Ammon's horn (tissue), 1 donor: ENCODE measurements at regions not wholly inside any gene's neighbourhood (a gene's known extent, or its start where the extent isn't known, plus 50 kb on each side); places are given as distances from the start of the nearest gene placed in this dataset.
"Not testable (repeated sequence)": the region's sequence is repeated elsewhere in the genome, so short reads cannot be mapped to it uniquely, and the experiment has no call there.

Source experiments
- DNase-seq: peaks from one replicate; pipeline ENCODE4 v3.0.0-alpha.2; 2016; ENCODE audit warnings: low spot score

DNA sequence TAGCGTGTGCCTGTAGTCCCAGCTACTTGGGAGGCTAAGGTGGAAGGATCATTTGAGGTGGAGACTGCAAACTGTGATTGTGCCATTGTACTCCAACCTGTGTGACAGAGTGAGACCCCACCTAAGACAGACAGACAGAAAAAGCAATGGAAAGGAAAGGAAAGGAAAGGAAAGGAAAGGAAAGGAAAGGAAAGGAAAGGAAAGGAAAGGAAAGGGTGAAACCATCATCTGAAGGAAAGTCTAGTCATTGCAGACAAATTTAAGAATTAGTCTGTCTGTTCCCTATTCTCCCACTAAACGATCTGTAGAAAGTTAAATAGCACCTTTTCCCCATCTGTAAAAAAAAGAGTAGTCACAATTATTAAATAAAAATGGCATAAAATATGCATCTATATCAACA lies 91.1 kb upstream of the SKAP2 start:
- no peak for DNase-seq

DNA sequence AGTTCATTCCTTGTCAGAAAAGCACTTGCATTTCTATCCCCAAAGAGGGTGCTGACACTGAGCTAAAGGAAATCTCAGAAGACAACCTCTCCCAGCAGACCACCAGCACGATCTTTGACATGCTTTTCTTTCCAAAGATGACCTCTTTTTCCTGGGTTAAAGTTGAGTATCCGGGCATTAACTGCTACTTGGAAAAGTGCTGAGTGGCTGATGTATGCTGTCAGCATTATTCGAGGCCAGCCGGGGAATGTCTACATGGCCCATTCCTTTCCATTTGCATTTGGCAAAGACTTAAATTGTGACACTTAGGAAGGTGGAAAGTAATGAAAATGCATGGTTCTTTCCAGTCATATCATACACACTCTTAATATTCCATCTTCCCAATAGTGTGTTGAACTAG lies 90.6 kb upstream of the SKAP2 start:
- no peak for DNase-seq

DNA sequence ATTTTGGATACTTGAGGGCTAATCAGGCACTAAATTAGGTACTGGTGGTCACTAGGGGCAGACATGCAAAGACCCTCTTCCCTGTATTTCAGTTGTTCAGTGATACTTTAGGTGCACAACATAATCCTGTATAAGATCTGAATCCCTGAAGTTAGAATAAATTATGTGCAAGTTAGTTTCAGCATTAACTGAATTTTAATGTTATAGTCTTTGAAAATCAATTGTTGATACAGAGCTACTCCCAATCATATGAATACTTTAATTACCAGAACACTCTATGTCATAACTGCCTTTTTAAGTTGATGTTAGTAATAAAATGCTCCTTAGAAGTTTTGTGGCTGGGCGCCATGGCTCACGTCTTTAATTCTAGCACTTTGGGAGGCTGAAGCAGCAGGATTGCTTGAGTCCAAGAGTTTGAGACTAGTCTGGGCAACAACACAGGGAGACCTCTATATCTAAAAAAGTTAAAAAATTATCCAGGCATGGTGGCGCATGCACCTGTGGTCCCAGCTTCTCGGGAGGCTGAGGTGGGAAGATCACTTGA lies 87.1 kb upstream of the SKAP2 start:
- DNase-seq = no peak

DNA sequence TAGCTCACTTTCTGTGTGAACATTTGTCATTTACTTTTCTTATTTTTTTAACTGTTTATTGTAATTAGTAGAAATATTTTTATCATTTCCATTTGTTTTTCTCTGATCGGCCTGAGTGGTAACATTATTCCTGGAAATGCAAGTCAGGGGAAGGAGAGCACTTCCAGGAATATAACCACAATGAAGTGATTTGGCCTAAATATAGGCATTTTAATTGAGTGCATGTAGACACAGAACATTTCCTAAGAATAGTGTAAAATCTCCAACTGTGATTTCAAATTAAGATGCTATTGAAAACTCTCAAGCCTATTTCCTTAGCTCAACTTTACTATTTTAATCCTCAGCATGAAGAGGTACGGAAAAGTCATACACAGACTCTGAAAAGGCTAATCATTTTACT lies 86.5 kb upstream of the SKAP2 start:
- no peak for DNase-seq

DNA sequence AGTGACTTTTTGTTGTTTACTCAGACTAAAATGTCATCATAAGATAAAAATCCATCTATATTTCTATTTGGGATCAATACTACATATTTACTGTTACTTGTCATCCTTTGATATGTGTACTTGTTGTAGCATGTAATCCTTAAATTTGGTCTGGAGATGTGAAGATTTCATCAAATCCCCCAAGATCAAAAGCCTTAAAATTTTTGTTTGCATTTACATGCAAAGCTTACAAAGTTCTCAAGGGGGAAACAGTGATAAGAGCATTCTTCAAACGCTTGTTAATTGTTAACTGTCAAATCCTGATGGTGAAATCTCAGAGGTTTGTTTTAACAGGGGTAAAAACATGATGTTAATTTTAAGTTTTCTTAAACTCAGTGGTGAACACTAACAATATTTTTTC lies 84.9 kb upstream of the SKAP2 start:
- no peak for DNase-seq

DNA sequence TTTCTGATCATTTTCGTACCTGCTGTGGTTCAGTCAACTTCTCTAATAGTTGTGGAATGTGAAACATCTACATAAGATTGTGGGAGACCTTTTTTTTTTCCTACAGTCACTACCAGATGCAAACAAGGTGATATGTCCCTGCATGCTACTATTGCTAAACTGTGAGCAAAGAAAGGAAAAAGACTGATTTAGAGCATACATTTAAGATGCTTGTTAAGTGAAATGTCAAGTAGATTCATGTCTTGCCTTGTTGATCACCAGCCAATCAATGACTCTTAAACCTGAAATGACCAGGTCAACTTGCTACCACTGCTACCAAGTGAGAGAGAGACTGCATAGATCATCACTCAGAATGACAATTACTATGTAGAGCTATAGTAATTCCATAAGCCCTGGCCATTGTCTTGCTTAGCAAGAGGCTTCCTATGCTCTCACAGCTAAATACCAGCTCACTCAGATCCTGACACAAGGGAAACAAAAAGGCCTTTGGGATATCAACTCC lies 84.3 kb upstream of the SKAP2 start:
- DNase-seq = no peak

DNA sequence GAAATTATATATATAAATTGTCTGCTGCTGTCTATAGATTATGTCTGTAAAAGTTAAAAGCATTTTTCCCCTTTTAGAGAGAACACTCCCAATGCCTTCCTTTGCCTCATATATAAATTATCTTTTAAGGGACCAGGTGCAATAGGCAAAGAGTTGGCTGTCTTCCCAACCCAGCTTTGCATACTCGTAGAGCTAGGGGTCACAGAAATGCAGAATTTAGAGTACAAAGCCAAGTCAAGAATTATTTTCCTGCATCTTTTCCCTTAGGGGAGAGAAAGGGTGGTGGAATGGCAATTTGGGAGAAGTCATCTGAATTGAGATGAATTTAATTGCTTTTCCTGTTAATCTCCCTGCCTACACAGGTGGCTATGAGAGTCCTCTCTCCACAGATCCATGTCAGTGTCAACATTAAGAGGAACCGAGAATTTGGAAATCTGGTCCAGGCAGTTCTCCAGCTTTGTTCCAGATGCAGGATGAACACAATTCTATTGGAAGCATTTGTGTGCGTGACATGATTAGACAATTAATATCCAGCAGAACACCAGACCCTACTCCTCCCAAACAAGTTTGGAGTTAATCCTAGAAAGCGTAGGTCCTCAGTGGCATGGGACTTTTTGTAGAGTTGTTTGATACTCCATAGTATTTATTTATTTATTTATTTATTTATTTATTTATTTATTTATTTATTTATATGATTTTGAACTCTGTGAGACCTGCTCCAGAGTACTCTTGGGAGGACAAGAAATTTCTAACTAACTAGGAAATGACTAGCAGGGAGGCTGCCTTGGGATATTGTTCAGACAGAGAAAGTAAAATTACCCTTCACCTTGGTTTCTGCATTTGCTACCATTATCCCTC lies 80.3 kb upstream of the SKAP2 start:
- no peak for DNase-seq

DNA sequence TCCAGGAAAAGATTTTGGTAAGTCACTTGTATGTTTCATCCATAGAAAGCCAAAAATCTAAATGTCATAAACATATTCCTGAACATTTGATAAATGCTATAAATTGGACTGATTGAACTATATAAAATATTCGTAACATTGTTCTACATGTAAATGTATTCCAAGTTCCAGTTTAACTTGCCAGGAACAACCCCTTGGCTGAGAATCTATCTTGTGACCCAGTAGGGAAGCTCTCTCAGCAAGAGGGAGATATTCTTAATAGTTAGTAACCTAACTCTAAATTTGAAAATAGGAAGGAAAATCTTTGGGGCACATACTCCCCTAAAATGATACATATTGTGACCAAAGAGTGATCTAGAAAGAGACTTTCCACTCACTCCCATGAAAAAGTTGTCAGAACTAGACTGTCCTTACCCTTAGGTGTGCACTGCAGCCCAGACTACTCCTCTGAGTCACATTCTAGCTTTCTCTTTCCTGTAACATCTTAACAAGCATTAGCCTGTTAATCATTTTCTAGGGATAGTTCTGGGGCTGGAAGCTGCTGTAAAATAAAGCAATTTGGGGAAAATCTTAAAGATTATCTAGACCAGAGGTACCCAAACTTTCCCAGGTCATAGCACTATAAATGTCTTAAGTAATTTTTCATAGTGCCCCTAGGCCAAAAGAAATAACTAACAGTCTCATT lies 73.7 kb upstream of the SKAP2 start:
- DNase-seq = no peak

DNA sequence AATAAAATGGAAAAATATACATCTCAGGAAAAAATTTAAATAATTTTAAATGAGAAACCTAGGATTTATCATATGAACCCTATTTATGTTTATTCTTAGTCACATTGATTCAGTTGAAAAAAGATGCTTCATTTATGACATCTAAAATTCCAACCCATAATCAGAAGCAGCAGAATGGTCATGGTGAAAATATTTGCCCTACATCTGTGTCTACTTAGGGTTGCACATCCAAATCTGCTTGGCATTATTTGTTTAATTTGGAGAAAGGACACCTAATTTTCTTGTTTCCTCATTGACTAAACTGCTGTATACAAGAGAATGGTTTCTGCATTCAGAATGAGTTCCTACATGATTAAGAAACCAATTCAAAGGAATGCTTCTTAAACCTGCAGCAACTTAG lies 72.9 kb upstream of the SKAP2 start:
- DNase-seq = no peak

DNA sequence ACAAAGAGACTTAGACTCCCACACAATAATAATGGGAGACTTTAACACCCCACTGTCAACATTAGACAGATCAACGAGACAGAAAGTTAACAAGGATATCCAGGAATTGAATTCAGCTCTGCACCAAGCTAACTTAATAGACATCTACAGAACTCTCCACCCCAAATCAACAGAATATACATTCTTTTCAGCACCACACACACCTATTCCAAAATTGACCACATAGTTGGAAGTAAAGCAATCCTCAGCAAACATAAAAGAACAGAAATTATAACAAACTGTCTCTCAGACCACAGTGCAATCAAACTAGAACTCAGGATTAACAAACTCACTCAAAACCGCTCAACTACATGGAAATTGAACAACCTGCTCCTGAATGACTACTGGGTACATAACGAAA lies 68.2 kb upstream of the SKAP2 start:
- not testable (repeated sequence) for DNase-seq

DNA sequence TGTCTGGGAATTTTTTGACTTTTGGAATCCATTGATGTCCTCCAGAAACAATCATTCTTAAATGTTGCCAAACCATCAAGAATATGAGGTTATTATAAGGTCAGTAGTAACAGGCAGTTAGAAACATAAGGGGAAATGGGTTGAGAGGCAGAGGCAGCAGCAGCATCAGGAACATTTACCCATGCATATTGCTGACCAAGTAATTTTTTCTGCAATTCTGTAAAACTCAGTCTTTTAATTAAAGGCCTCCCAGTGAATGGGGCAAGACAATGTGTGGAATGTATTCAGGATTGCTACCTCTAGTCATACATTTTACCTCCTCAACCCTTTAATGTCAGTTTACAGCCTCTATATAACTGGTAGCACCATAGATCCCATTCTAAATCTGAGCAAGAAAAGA lies 66.5 kb upstream of the SKAP2 start:
- no peak for DNase-seq

DNA sequence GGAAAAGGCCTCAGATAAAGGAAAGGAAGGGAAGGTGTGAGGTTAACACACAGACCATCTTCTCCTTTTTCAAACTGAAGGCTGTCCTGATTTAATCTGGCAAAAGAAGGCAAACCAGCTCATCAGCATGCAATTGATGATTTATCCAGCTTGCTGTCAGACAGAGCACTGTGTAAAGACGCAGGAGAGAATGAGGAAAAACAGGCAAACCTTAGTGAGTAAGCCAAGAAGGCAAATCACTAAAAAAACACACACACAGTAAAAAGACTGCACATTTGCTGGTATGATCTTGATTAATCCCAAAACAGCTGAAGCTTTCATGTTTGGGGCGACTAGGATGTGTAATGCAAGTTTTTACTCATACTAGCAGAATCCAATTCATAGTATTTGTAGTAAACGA lies 65.8 kb upstream of the SKAP2 start:
- DNase-seq = peak; percentile 12

DNA sequence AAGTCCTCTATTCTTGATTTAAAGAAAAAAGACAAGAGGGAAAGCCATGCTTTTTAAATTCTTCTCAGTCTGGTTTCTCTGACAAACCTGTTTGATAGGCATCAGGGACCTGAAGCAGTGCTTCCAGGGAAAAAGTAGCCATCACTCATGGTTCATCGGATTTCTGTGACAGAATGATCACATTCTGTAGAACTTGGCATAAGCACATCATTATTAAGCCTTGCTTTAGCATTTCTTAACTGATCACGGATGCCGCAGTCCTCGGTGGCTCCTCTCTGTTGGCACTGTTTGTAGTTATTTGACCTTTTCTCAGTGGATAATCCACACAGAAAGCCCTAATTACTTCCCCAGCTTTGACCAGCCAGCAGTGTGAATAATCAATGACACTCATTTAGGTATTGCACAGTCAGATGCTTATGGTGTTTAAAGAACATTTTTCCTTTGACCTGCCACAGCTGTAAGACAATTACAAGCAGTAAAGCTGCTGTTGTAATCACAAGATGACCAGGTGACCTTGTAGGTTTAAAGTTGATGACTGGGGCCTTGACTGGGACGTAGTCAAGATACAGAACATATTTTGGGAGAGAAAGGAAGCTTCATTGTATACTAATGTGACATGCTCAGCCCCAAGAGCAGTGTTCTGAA lies 64.4 kb upstream of the SKAP2 start:
- no peak for DNase-seq

DNA sequence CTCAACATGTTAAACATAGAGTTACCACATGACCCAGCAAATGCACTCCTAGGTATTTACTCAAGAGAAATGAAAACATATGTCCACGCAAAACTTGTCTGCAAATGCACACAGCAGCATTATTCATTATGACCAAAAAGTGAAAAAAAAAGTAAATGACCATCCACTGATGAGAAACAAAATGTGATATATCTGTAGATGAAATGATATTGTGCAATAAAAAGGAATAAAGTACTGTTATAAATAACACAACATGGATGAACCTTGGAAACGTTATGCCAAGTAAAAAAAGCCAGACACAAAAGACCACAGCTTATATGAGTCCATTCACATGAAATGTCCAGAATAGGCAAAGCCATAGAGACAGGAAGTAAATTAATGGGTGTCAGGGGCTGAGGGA lies 61.4 kb upstream of the SKAP2 start:
- DNase-seq = no peak

DNA sequence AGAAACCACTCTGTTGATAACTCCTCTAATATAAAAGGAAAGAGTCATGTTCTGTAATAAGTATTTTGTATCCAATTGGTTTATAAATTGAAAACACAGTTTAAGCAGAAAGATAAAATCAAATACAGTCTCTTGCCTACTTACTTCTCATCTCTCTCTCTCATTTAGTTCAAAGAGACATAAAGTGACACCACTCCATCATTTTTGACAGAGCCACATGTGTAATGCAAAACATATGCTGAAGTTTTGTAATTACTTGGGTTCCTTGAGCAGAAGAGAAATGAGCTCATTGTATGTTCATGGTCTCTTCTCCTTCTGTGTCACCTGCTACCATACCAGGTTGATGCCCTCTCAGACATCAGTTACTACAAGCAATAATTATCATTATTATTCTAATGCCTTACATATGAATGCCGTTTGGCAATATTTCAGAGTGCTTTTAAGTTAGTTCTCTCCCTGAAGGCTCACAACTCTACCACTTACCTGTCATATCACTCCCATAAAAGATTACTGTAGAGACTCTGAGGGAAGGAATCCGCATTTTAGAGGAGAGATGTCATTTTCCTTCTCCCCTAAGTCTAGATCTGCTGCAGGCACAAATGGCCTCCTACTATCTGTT lies 59.9 kb upstream of the SKAP2 start:
- no peak for DNase-seq

DNA sequence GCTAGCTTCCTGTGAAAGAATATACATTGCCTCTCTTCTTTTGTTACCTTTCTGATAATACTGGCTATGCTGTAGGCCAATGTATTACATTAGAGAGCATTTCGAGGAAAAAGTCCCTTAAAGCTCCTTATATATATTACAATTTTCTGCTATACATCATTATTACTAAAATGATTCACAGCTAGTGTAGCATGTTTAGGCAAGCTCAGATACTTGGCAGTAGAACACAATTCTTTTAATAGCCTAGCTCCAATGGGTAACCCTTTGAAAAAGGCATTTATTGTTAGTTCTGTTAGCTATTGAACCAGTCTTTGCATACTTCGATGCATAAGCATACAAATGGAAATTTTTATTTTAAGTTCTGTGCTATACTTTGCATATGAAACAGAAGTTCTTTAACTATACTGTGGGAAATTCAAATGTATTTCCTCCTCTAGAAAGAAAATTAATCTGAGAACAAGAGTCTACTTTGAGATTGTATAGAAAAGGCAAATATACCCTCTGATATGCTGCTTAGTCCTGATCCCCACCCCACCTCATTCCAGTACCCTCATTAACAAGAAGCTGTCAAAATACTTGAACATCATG lies 55.6 kb upstream of the SKAP2 start:
- no peak for DNase-seq

DNA sequence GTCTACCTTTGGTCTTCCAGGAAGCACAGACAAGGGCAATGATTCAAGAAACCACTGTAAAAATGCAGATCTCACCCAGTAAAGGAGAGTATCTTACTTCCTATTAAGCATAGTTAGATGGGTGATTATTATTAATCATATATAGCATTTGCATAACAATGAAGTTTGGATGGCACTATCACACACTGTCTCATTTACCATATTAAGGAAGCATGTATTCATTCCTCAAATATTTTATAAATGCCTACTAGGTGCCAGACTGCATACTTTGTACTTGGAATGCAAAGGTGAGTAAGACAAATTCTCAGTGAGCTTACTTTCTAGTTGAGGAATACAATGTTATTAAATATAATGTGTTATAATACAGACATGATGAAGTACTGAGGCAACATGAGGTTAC lies 53.9 kb upstream of the SKAP2 start:
- no peak for DNase-seq

DNA sequence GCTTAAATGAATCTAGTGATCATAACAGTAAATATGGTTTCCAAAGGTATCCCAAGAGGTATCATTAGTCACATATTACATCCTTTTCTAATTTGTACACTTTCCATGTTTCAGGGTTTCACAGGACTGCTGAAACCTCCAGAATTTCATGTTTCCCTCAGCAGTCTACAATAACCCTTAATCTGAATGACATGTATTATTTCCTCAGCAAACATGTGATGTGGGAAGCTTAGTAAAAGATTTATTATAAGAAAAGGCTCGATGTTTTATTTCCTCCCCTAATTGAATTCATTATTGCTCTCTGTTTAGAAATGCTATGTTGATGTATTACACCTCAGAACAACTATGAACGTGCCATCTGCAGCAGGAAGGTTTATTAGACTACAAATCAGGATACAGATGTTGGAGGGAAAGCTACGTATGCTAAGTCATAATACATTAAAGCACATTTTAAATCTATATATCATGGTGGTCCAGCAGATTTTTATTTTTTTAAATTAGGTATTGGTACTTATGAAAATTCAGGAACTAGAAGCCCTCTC lies 52.5 kb upstream of the SKAP2 start:
- DNase-seq = no peak

DNA sequence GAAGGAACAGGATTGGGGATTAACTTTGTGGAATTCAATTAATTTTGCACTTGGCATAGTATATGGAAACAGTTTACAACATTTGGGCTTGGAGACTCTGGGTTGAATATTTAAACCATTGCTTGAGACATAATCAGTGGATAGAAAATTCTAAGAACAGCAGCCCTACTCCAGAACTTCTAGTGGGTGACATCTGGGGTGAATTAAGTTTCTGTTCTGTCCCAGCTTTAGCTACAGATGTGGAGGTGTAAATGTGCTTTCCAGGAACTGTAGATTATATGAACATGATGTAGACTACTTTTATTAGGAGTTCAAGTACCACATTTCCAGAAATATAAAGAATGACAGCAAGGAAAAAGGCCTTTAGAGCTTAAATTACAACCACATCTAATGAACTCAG lies 51.9 kb upstream of the SKAP2 start:
- no peak for DNase-seq
